K562 (cell line): ENCODE measurements at regions not wholly inside any gene's neighbourhood (a gene's known extent, or its start where the extent isn't known, plus 50 kb on each side); places are given as distances from the start of the nearest gene placed in this dataset.

ENCODE experiments used
- ATAC-seq: fragments of 200-7000 bp; cut with Tn5 transposase; 3 replicates; pipeline ENCODE4 v1.9.1; 2020; ENCODE audit warnings: moderate library complexity
- BruUV-seq: library from RNA; stranded (reverse); fragments of 400-500 nt; replicated peaks from 2 replicates; lab custom pipeline; 2021; lab: Mats Ljungman, UMichigan
- CTCF ChIA-PET: fragments of 300-600 bp; formaldehyde crosslinking; extraction: SDS; loops from one replicate; lab custom pipeline; 2021; ENCODE audit warnings: low intra/inter-chr PET ratio; lab: Yijun Ruan, JAX
- POLR2A ChIA-PET: fragments of 300-600, 350-650 bp; sonication (Branson Sonifier 250); formaldehyde crosslinking; extraction: SDS; loops from one replicate; lab custom pipeline; 2021; ENCODE audit warnings: antibody characterized with exemption, inconsistent platforms; lab: Yijun Ruan, JAX
- DNase-seq, 4 experiments: peaks; one replicate each; pipeline versions ENCODE4 v3.0.0 to v3.0.0-alpha.2; 2011 to 2018; ENCODE audit warnings: low spot score in 3 of 4, mixed read lengths in 3 of 4; ENCODE audit errors: extremely low read depth in 1 of 4
- FAIRE-seq: peaks from 2 replicates; lab custom pipeline; 2011; peaks lifted over from hg19 to GRCh38; lab: Jason Lieb, UNC
- H2AFZ ChIP-seq: 2 replicates; pipeline ENCODE4 v1.6.0; 2011; ENCODE audit warnings: low read depth, low read length, control low read depth, inconsistent platforms
- H3K27ac ChIP-seq: fragments of 200-600 bp; 3 replicates; pipeline ENCODE4 v1.8.0; 2011; ENCODE audit warnings: low read depth, mild to moderate bottlenecking, control low read depth, inconsistent platforms, low read length, moderate library complexity, mixed read lengths; ENCODE audit errors: extremely low read depth
- H3K27me3 ChIP-seq, 2 experiments: fragments of 300-600 bp in 1 of 2; 2 replicates in 1 of 2; 3 replicates in 1 of 2; pipeline versions ENCODE4 v1.6.0 to v1.8.0; 2011; ENCODE audit warnings: inconsistent platforms in 2 of 2, low read length in 2 of 2, mild to moderate bottlenecking in 1 of 2, mixed read lengths in 1 of 2, moderate library complexity in 1 of 2; ENCODE audit not compliant: control insufficient read depth in 2 of 2, insufficient read depth in 2 of 2
- H3K36me3 ChIP-seq: fragments of 300-600 bp; 3 replicates; pipeline ENCODE4 v1.8.0; 2011; ENCODE audit warnings: mild to moderate bottlenecking, low read length, inconsistent platforms; ENCODE audit not compliant: control insufficient read depth, insufficient read depth
- H3K4me1 ChIP-seq, 2 experiments: fragments of 200-600 bp in 1 of 2; replicated peaks in 1 of 2; 2 replicates in 1 of 2; 3 replicates in 1 of 2; pipeline versions ENCODE4 v1.5.1 to v1.8.0; 2011; ENCODE audit warnings: inconsistent platforms in 2 of 2, low read length in 2 of 2, mild to moderate bottlenecking in 1 of 2, mixed read lengths in 1 of 2, moderate library complexity in 1 of 2; ENCODE audit not compliant: control insufficient read depth in 2 of 2, insufficient read depth in 2 of 2
- H3K4me2 ChIP-seq: 2 replicates; pipeline ENCODE4 v1.6.1; 2011; ENCODE audit warnings: low read length, control low read depth, inconsistent platforms, mixed read lengths; ENCODE audit not compliant: insufficient read depth
- H3K4me3 ChIP-seq: fragments of 200-600 bp; sonication (generic), shearing (Covaris generic); 2 replicates; pipeline ENCODE4 v1.5.1; 2016; ENCODE audit warnings: control low read depth, inconsistent platforms
- H3K79me2 ChIP-seq: fragments of 200-600 bp; 3 replicates; pipeline ENCODE4 v1.8.0; 2011; ENCODE audit warnings: low read length, inconsistent platforms; ENCODE audit not compliant: control insufficient read depth, insufficient read depth
- H3K9ac ChIP-seq, 2 experiments: 2 replicates each; pipeline versions ENCODE4 v1.6.0 to v1.6.1; 2011; ENCODE audit warnings: low read depth in 2 of 2, low read length in 2 of 2, control low read depth in 1 of 2, inconsistent platforms in 1 of 2, mild to moderate bottlenecking in 1 of 2, mixed read lengths in 1 of 2; ENCODE audit not compliant: insufficient read depth in 1 of 2
- H3K9me1 ChIP-seq: one replicate; pipeline ENCODE4 v1.6.0; 2011; ENCODE audit warnings: inconsistent platforms, mild to moderate bottlenecking, low read length, moderate library complexity; ENCODE audit not compliant: control insufficient read depth, insufficient read depth
- H3K9me3 ChIP-seq: replicated peaks from 2 replicates; pipeline ENCODE4 v1.5.1; 2011; ENCODE audit warnings: low read depth, low read length, inconsistent platforms; ENCODE audit not compliant: control insufficient read depth, insufficient read depth
- H4K20me1 ChIP-seq: replicated peaks from 2 replicates; pipeline ENCODE4 v1.6.1; 2011; ENCODE audit warnings: low read length, inconsistent platforms, mixed read lengths; ENCODE audit not compliant: control insufficient read depth, insufficient read depth
- FIP1L1 ChIP-seq: fragments of 200-400 bp; formaldehyde crosslinking; IDR thresholded peaks from 2 replicates; pipeline ENCODE4 v1.6.1; 2018; ENCODE audit warnings: mild to moderate bottlenecking, low read depth, low read length; ENCODE audit not compliant: poor library complexity, severe bottlenecking
- HNRNPH1 ChIP-seq: fragments of 200-400 bp; formaldehyde crosslinking; optimal IDR thresholded peaks from 2 replicates; pipeline ENCODE3; 2017; ENCODE audit warnings: low read depth, mild to moderate bottlenecking, low read length, moderate library complexity
- HNRNPK ChIP-seq: fragments of 200-400 bp; formaldehyde crosslinking; IDR thresholded peaks from one replicate; pipeline ENCODE4 v1.6.1; 2018; ENCODE audit warnings: mild to moderate bottlenecking, low read depth, low read length; ENCODE audit not compliant: poor library complexity, severe bottlenecking
- KAT7 ChIP-seq: sonication (generic); formaldehyde crosslinking; IDR thresholded peaks from 2 replicates; pipeline ENCODE4 v1.8.0; 2022; ENCODE audit warnings: missing genetic modification reagents, mild to moderate bottlenecking, borderline replicate concordance
- NBN ChIP-seq: fragments of 450-650 bp; IDR thresholded peaks from 2 replicates; pipeline ENCODE4 v1.6.1; 2016; ENCODE audit warnings: low read depth, mild to moderate bottlenecking
- NRF1 ChIP-seq, 2 experiments: fragments of 450-650 bp; IDR thresholded peaks in 1 of 2; conservative IDR thresholded peaks in 1 of 2; 2 replicates each; pipeline ENCODE4 v1.6.1; 2014; ENCODE audit warnings: mild to moderate bottlenecking in 2 of 2
- NUFIP1 ChIP-seq: fragments of 450-650 bp; IDR thresholded peaks from 2 replicates; pipeline ENCODE4 v1.6.1; 2018; ENCODE audit not compliant: partially characterized antibody
- SMARCC2 ChIP-seq: fragments of 450-650 bp; IDR thresholded peaks from 2 replicates; pipeline ENCODE4 v1.6.1; 2017; ENCODE audit warnings: antibody characterized with exemption, moderate library complexity, mild to moderate bottlenecking, low read depth
- TEAD1 ChIP-seq, 2 experiments: fragments of 450-650 bp in 1 of 2; sonication (generic) in 1 of 2; formaldehyde crosslinking; IDR thresholded peaks; 2 replicates each; pipeline versions ENCODE4 v1.4.0 to v1.8.0; 2020 to 2022; ENCODE audit warnings: mild to moderate bottlenecking in 2 of 2, missing genetic modification reagents in 1 of 2
- WGBS: fragments of 100-300 bp; shearing (Covaris generic); methylation state at CpG from one replicate; pipeline ENCODE4 v1.1.6; 2016; ENCODE audit warnings: low coverage, mixed read lengths; ENCODE audit not compliant: insufficient coverage; ENCODE audit errors: missing lambda C conversion rate; 5-methylcytosine and 5-hydroxymethylcytosine counted together
- in situ Hi-C: fragments of 300-500 bp; cut with MboI; formaldehyde crosslinking; loops from 4 replicates; pipeline ENCODE4 v1.15.0; 2018; ENCODE audit warnings: inconsistent platforms, mixed read lengths
- intact Hi-C: fragments of 100-400 bp; cut with micrococcal nuclease; formaldehyde crosslinking; loops from 2 replicates; pipeline ENCODE4 v1.14.2; 2022
- TF ChIP-seq, protein P1 (sequence below): fragments of 450-650 bp; IDR thresholded peaks from 2 replicates; pipeline ENCODE4 v1.7.0; 2016; ENCODE audit warnings: borderline replicate concordance
- TF ChIP-seq, protein P2 (sequence below): fragments of 450-650 bp; IDR thresholded peaks from 2 replicates; pipeline ENCODE4 v1.6.1; 2016; ENCODE audit warnings: low read depth

DNA sequence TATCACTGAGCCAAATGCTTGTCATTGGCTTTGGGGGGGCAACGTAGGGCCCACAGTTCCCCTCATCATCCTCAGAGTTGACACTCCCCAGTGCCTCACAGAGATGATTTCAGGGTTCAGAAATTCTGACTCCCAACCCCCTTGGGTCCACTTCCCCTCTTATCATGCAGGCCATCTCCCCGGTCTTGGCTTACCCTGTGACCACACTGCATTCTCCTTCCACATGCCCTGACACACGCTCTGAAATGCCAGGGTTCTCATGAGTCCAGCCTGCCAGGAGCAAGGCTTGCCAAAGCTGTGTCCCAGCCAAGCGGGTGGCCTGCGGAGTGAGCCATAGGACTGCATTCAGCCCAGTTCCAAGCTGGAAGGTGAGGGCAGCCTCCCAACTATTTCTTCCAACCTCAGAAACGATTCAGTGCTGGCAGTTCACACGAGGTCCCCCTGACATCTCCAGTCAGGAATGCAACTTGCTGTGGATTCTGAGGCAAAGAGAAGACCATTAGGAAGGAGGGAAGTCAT is 101.2 kb downstream of the SMIM20 start:
- H3K9me3 ChIP-seq: no peaks in the 10 kb centered on the region
- no peak overlapping the region for H3K27ac ChIP-seq
- H3K9me1 ChIP-seq: no peaks in the 10 kb centered on the region
- no peak overlapping the region for H3K9ac ChIP-seq
- no peaks in the 10 kb centered on the region for H4K20me1 ChIP-seq
- H3K27me3 ChIP-seq: no peaks in the 10 kb centered on the region
- intact Hi-C loops: no loop called here
- FAIRE-seq (no peak), DNase-seq (no peak), ATAC-seq (no peak)
- no TSS peak for BruUV-seq
- H3K36me3 ChIP-seq: no peaks in the 10 kb centered on the region
- 0% methylated on average over 7 of the region's 7 CpGs for WGBS
- in situ Hi-C loops: no loop called here
- no peak overlapping the region for H3K4me3 ChIP-seq
- no peak overlapping the region for H2AFZ ChIP-seq
- no peak overlapping the region for H3K4me2 ChIP-seq
- POLR2A ChIA-PET: interaction anchor here (0.6 kb wide), 1 partner anchor 13 kb away, joined by 5 read pairs; no protein-coding TSS in a partner anchor
- H3K4me1 ChIP-seq: no peaks in the 10 kb centered on the region
- CTCF ChIA-PET: no interaction called here
- H3K79me2 ChIP-seq: no peaks in the 10 kb centered on the region
- TF ChIP-seq, protein P1, sequence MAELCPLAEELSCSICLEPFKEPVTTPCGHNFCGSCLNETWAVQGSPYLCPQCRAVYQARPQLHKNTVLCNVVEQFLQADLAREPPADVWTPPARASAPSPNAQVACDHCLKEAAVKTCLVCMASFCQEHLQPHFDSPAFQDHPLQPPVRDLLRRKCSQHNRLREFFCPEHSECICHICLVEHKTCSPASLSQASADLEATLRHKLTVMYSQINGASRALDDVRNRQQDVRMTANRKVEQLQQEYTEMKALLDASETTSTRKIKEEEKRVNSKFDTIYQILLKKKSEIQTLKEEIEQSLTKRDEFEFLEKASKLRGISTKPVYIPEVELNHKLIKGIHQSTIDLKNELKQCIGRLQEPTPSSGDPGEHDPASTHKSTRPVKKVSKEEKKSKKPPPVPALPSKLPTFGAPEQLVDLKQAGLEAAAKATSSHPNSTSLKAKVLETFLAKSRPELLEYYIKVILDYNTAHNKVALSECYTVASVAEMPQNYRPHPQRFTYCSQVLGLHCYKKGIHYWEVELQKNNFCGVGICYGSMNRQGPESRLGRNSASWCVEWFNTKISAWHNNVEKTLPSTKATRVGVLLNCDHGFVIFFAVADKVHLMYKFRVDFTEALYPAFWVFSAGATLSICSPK: no peak
- TF ChIP-seq NBN (no peak), NUFIP1 (no peak), KAT7 (CRISPR knock-in tag) (no peak), SMARCC2 (no peak), TEAD1 (CRISPR knock-in tag; IDR thresholded peaks at IDR 0.05) (no peak), FIP1L1 (no peak), HNRNPH1 (no peak), HNRNPK (no peak), NRF1 (conservative IDR thresholded peaks at IDR 0.05 in 1 of 2, IDR thresholded peaks at IDR 0.05 in 1 of 2) (no peak)
- TF ChIP-seq, protein P2, sequence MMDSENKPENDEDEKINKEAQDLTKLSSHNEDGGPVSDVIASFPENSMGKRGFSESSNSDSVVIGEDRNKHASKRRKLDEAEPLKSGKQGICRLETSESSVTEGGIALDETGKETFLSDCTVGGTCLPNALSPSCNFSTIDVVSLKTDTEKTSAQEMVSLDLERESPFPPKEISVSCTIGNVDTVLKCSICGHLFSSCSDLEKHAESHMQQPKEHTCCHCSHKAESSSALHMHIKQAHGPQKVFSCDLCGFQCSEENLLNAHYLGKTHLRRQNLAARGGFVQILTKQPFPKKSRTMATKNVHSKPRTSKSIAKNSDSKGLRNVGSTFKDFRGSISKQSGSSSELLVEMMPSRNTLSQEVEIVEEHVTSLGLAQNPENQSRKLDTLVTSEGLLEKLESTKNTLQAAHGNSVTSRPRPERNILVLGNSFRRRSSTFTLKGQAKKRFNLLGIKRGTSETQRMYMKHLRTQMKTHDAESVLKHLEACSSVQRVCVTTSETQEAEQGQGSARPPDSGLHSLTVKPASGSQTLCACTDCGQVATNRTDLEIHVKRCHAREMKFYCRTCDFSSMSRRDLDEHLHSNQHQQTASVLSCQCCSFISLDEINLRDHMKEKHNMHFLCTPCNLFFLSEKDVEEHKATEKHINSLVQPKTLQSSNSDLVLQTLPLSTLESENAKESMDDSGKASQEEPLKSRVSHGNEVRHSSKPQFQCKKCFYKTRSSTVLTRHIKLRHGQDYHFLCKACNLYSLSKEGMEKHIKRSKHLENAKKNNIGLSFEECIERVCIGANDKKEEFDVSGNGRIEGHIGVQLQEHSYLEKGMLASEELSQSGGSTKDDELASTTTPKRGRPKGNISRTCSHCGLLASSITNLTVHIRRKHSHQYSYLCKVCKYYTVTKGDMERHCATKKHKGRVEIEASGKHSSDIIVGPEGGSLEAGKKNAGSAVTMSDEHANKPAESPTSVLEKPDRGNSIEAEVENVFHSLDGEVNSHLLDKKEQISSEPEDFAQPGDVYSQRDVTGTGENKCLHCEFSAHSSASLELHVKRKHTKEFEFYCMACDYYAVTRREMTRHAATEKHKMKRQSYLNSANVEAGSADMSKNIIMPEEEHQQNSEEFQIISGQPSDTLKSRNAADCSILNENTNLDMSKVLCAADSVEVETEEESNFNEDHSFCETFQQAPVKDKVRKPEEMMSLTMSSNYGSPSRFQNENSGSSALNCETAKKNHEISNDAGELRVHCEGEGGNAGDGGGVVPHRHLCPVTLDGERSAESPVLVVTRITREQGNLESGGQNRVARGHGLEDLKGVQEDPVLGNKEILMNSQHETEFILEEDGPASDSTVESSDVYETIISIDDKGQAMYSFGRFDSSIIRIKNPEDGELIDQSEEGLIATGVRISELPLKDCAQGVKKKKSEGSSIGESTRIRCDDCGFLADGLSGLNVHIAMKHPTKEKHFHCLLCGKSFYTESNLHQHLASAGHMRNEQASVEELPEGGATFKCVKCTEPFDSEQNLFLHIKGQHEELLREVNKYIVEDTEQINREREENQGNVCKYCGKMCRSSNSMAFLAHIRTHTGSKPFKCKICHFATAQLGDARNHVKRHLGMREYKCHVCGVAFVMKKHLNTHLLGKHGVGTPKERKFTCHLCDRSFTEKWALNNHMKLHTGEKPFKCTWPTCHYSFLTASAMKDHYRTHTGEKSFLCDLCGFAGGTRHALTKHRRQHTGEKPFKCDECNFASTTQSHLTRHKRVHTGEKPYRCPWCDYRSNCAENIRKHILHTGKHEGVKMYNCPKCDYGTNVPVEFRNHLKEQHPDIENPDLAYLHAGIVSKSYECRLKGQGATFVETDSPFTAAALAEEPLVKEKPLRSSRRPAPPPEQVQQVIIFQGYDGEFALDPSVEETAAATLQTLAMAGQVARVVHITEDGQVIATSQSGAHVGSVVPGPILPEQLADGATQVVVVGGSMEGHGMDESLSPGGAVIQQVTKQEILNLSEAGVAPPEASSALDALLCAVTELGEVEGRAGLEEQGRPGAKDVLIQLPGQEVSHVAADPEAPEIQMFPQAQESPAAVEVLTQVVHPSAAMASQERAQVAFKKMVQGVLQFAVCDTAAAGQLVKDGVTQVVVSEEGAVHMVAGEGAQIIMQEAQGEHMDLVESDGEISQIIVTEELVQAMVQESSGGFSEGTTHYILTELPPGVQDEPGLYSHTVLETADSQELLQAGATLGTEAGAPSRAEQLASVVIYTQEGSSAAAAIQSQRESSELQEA: no peak
